ENCODE measurements at regions not wholly inside any gene's neighbourhood (a gene's known extent, or its start where the extent isn't known, plus 50 kb on each side); places are given as distances from the start of the nearest gene placed in this dataset.

- WGBS, result 60% methylated on average over 1 of the region's 1 CpG
- Histone ChIP-seq H3K18ac (ENCODE audit: low read depth in 1 of 2, low read length in 2 of 2) (no peak overlapping the region), H4K8ac (ENCODE audit: low read length) (no peak overlapping the region), H3K9ac (ENCODE audit: low read length) (no peak overlapping the region), H3K4me2 (ENCODE audit: low read length, poor library complexity, severe bottlenecking) (no peak overlapping the region), H2BK12ac (ENCODE audit: low read length in 2 of 2) (no peak overlapping the region), H2AFZ (ENCODE audit: low read depth, low read length) (no peak overlapping the region), H3K4ac (ENCODE audit: low read depth in 1 of 2, low read length in 2 of 2) (no peak overlapping the region), H3K23ac (ENCODE audit: low read length in 2 of 2) (no peak overlapping the region), H3K79me1 (replicated peaks; ENCODE audit: low read length, poor library complexity, severe bottlenecking) (no peaks in the 10 kb centered on the region), H3K14ac (ENCODE audit: low read length in 2 of 2) (no peak overlapping the region), H3K4me1 (ENCODE audit: control insufficient read depth, insufficient read depth, low read depth, low read length) (no peaks in the 10 kb centered on the region), H2BK120ac (ENCODE audit: low read depth, low read length) (no peak overlapping the region), H3K9me3 (ENCODE audit: control insufficient read depth, low read length) (no peaks in the 10 kb centered on the region), H3K27ac (ENCODE audit: low read length, poor library complexity, severe bottlenecking) (no peak overlapping the region), H3K4me3 (ENCODE audit: insufficient read depth in 1 of 2, low read depth in 1 of 2, low read length in 2 of 2) (no peak overlapping the region), H2BK5ac (ENCODE audit: low read depth, low read length, poor library complexity, severe bottlenecking) (no peak overlapping the region), H4K91ac (ENCODE audit: low read length) (no peak overlapping the region), H3K36me3 (ENCODE audit: control insufficient read depth in 1 of 2, insufficient read depth in 2 of 2, low read depth in 1 of 2, low read length in 2 of 2) (no peaks in the 10 kb centered on the region), H2AK5ac (ENCODE audit: low read length, severe bottlenecking) (no peak overlapping the region), H2BK15ac (ENCODE audit: low read depth, poor library complexity, severe bottlenecking) (no peak overlapping the region), H3K27me3 (ENCODE audit: control insufficient read depth in 1 of 2, insufficient read depth in 1 of 2, low read length in 2 of 2) (no peaks in the 10 kb centered on the region)
- no peak for DNase-seq
Measured at GRCh38 chr11:23573429-23573828, 713.2 kb upstream of the CCDC179 start.

- no peak overlapping the region for H3K18ac ChIP-seq (ENCODE audit: low read depth in 1 of 2, low read length in 2 of 2)
- H4K91ac ChIP-seq (ENCODE audit: low read length), result no peak overlapping the region
- H3K4me2 ChIP-seq (ENCODE audit: low read length, poor library complexity, severe bottlenecking), result no peak overlapping the region
- H2BK12ac ChIP-seq (ENCODE audit: low read length in 2 of 2), result no peak overlapping the region
- no peak overlapping the region for H3K14ac ChIP-seq (ENCODE audit: low read length in 2 of 2)
- no peak overlapping the region for H3K9ac ChIP-seq (ENCODE audit: low read length)
- no peaks in the 10 kb centered on the region for H3K27me3 ChIP-seq (ENCODE audit: control insufficient read depth in 1 of 2, insufficient read depth in 1 of 2, low read length in 2 of 2)
- H2AK5ac ChIP-seq (ENCODE audit: low read length, severe bottlenecking), result no peak overlapping the region
- no peak overlapping the region for H2BK15ac ChIP-seq (ENCODE audit: low read depth, poor library complexity, severe bottlenecking)
- no peak overlapping the region for H2AFZ ChIP-seq (ENCODE audit: low read depth, low read length)
- H3K9me3 ChIP-seq (ENCODE audit: control insufficient read depth, low read length), result no peaks in the 10 kb centered on the region
- H2BK5ac ChIP-seq (ENCODE audit: low read depth, low read length, poor library complexity, severe bottlenecking), result no peak overlapping the region
- no peak overlapping the region for H3K23ac ChIP-seq (ENCODE audit: low read length in 2 of 2)
- H3K36me3 ChIP-seq (ENCODE audit: control insufficient read depth in 1 of 2, insufficient read depth in 2 of 2, low read depth in 1 of 2, low read length in 2 of 2), result no peaks in the 10 kb centered on the region
- no peak overlapping the region for H3K27ac ChIP-seq (ENCODE audit: low read length, poor library complexity, severe bottlenecking)
- no peak overlapping the region for H4K8ac ChIP-seq (ENCODE audit: low read length)
- no peaks in the 10 kb centered on the region for H3K79me1 ChIP-seq (replicated peaks; ENCODE audit: low read length, poor library complexity, severe bottlenecking)
- WGBS, result 75% methylated on average over 1 of the region's 3 CpGs
- no peak overlapping the region for H3K4me3 ChIP-seq (ENCODE audit: insufficient read depth in 1 of 2, low read depth in 1 of 2, low read length in 2 of 2)
- H2BK120ac ChIP-seq (ENCODE audit: low read depth, low read length), result no peak overlapping the region
- no peak overlapping the region for H3K4ac ChIP-seq (ENCODE audit: low read depth in 1 of 2, low read length in 2 of 2)
- DNase-seq, result no peak
- H3K4me1 ChIP-seq (ENCODE audit: control insufficient read depth, insufficient read depth, low read depth, low read length), result no peaks in the 10 kb centered on the region
Measured at GRCh38 chr11:23574149-23574548, 713.9 kb upstream of the CCDC179 start.

- Histone ChIP-seq H3K4me1 (ENCODE audit: control insufficient read depth, insufficient read depth, low read depth, low read length) (no peaks in the 10 kb centered on the region), H2AK5ac (ENCODE audit: low read length, severe bottlenecking) (no peak overlapping the region), H2AFZ (ENCODE audit: low read depth, low read length) (no peak overlapping the region), H3K36me3 (ENCODE audit: control insufficient read depth in 1 of 2, insufficient read depth in 2 of 2, low read depth in 1 of 2, low read length in 2 of 2) (no peaks in the 10 kb centered on the region), H4K8ac (ENCODE audit: low read length) (no peak overlapping the region), H2BK12ac (ENCODE audit: low read length in 2 of 2) (no peak overlapping the region), H3K18ac (ENCODE audit: low read depth in 1 of 2, low read length in 2 of 2) (no peak overlapping the region), H3K23ac (ENCODE audit: low read length in 2 of 2) (no peak overlapping the region), H2BK5ac (ENCODE audit: low read depth, low read length, poor library complexity, severe bottlenecking) (no peak overlapping the region), H4K91ac (ENCODE audit: low read length) (no peak overlapping the region), H3K27me3 (ENCODE audit: control insufficient read depth in 1 of 2, insufficient read depth in 1 of 2, low read length in 2 of 2) (no peaks in the 10 kb centered on the region), H3K14ac (ENCODE audit: low read length in 2 of 2) (no peak overlapping the region), H3K4me2 (ENCODE audit: low read length, poor library complexity, severe bottlenecking) (no peak overlapping the region), H3K27ac (ENCODE audit: low read length, poor library complexity, severe bottlenecking) (no peak overlapping the region), H2BK15ac (ENCODE audit: low read depth, poor library complexity, severe bottlenecking) (no peak overlapping the region), H3K9ac (ENCODE audit: low read length) (no peak overlapping the region), H3K4ac (ENCODE audit: low read depth in 1 of 2, low read length in 2 of 2) (no peak overlapping the region), H3K4me3 (ENCODE audit: insufficient read depth in 1 of 2, low read depth in 1 of 2, low read length in 2 of 2) (no peak overlapping the region), H3K9me3 (ENCODE audit: control insufficient read depth, low read length) (no peaks in the 10 kb centered on the region), H2BK120ac (ENCODE audit: low read depth, low read length) (no peak overlapping the region), H3K79me1 (replicated peaks; ENCODE audit: low read length, poor library complexity, severe bottlenecking) (no peaks in the 10 kb centered on the region)
- no peak for DNase-seq
- WGBS, result 100% methylated on average over 2 of the region's 2 CpGs
Measured at GRCh38 chr11:23577296-23577695, 717.0 kb upstream of the CCDC179 start.

- Histone ChIP-seq H3K79me1 (replicated peaks; ENCODE audit: low read length, poor library complexity, severe bottlenecking) (no peaks in the 10 kb centered on the region), H2BK12ac (ENCODE audit: low read length in 2 of 2) (no peak overlapping the region), H4K91ac (ENCODE audit: low read length) (no peak overlapping the region), H3K27me3 (ENCODE audit: control insufficient read depth in 1 of 2, insufficient read depth in 1 of 2, low read length in 2 of 2) (no peaks in the 10 kb centered on the region), H2BK15ac (ENCODE audit: low read depth, poor library complexity, severe bottlenecking) (no peak overlapping the region), H3K23ac (ENCODE audit: low read length in 2 of 2) (no peak overlapping the region), H2AK5ac (ENCODE audit: low read length, severe bottlenecking) (no peak overlapping the region), H3K9me3 (ENCODE audit: control insufficient read depth, low read length) (peaks cover 8% of the 10 kb centered on the region), H3K14ac (ENCODE audit: low read length in 2 of 2) (no peak overlapping the region), H2BK120ac (ENCODE audit: low read depth, low read length) (no peak overlapping the region), H3K4ac (ENCODE audit: low read depth in 1 of 2, low read length in 2 of 2) (no peak overlapping the region), H3K9ac (ENCODE audit: low read length) (no peak overlapping the region), H3K18ac (ENCODE audit: low read depth in 1 of 2, low read length in 2 of 2) (no peak overlapping the region), H2AFZ (ENCODE audit: low read depth, low read length) (no peak overlapping the region), H3K4me1 (ENCODE audit: control insufficient read depth, insufficient read depth, low read depth, low read length) (no peaks in the 10 kb centered on the region), H3K4me3 (ENCODE audit: insufficient read depth in 1 of 2, low read depth in 1 of 2, low read length in 2 of 2) (no peak overlapping the region), H3K36me3 (ENCODE audit: control insufficient read depth in 1 of 2, insufficient read depth in 2 of 2, low read depth in 1 of 2, low read length in 2 of 2) (no peaks in the 10 kb centered on the region), H3K4me2 (ENCODE audit: low read length, poor library complexity, severe bottlenecking) (no peak overlapping the region), H2BK5ac (ENCODE audit: low read depth, low read length, poor library complexity, severe bottlenecking) (no peak overlapping the region), H4K8ac (ENCODE audit: low read length) (no peak overlapping the region), H3K27ac (ENCODE audit: low read length, poor library complexity, severe bottlenecking) (no peak overlapping the region)
- DNase-seq, result no peak
- no CpG with 5 or more reads among the region's 2 CpGs for WGBS
Measured at GRCh38 chr11:23585416-23586104, 725.3 kb upstream of the CCDC179 start.
